ENCODE measurements at regions not wholly inside any gene's neighbourhood (a gene's known extent, or its start where the extent isn't known, plus 50 kb on each side); places are given as distances from the start of the nearest gene placed in this dataset.

- TF ChIP-seq ZNF335 (tag by site-specific recombination; conservative IDR thresholded peaks at IDR 0.05): no peak
- TF ChIP-seq RBAK (tag by site-specific recombination; IDR thresholded peaks at IDR 0.05): no peak
- TF ChIP-seq ZFHX2 (tag by site-specific recombination; conservative IDR thresholded peaks at IDR 0.05): no peak
- TF ChIP-seq TCF7L2 (IDR thresholded peaks at IDR 0.05; ENCODE audit: borderline replicate concordance, low read depth, low read length): no peak
- TF ChIP-seq SETDB1 (IDR thresholded peaks at IDR 0.05; ENCODE audit: insufficient read length, low read length): no peak
- no peak for TF ChIP-seq ZBTB10 (tag by site-specific recombination; IDR thresholded peaks at IDR 0.05)
- no peak for TF ChIP-seq HIC1 (tag by site-specific recombination; IDR thresholded peaks at IDR 0.05)
- TF ChIP-seq CTCF (tag by site-specific recombination; IDR thresholded peaks at IDR 0.05): no peak
- no peak for TF ChIP-seq REST (tag by site-specific recombination; IDR thresholded peaks at IDR 0.05)
- TF ChIP-seq OVOL3 (tag by site-specific recombination; IDR thresholded peaks at IDR 0.05): no peak
- no peak for TF ChIP-seq ZNF133 (tag by site-specific recombination; IDR thresholded peaks at IDR 0.05)
- TF ChIP-seq ZNF175 (tag by site-specific recombination; IDR thresholded peaks at IDR 0.05): no peak
Observed at GRCh38 chr13:30134578-30134977, 172.8 kb downstream of the KATNAL1 start.
